RWPE1 (cell line): ENCODE measurements at regions not wholly inside any gene's neighbourhood (a gene's known extent, or its start where the extent isn't known, plus 50 kb on each side); places are given as distances from the start of the nearest gene placed in this dataset.
"Not testable (repeated sequence)": the region's sequence is repeated elsewhere in the genome, so short reads cannot be mapped to it uniquely, and the experiment has no call there.

Experiments used
- CTCF ChIA-PET: fragments of 350-600 bp; sonication (Branson Sonifier 250); formaldehyde crosslinking; extraction: SDS; loops from one replicate; lab custom pipeline; 2021; lab: Yijun Ruan, JAX
- POLR2A ChIA-PET: fragments of 400-600 bp; formaldehyde crosslinking; extraction: SDS; loops from one replicate; lab custom pipeline; 2020; ENCODE audit warnings: antibody characterized with exemption; ENCODE audit not compliant: low non-redundant PET; lab: Yijun Ruan, JAX
- DNase-seq: peaks from one replicate; pipeline ENCODE4 v3.0.0; 2012; ENCODE audit warnings: low spot score
- H3K27ac ChIP-seq: fragments of 450-650 bp; 2 replicates; pipeline ENCODE4 v1.5.1; 2017
- TF ChIP-seq, protein P1 (sequence below): fragments of 450-650 bp; conservative IDR thresholded peaks from 2 replicates; pipeline ENCODE4 v1.5.1; 2017; ENCODE audit warnings: low read depth, mild to moderate bottlenecking

DNA sequence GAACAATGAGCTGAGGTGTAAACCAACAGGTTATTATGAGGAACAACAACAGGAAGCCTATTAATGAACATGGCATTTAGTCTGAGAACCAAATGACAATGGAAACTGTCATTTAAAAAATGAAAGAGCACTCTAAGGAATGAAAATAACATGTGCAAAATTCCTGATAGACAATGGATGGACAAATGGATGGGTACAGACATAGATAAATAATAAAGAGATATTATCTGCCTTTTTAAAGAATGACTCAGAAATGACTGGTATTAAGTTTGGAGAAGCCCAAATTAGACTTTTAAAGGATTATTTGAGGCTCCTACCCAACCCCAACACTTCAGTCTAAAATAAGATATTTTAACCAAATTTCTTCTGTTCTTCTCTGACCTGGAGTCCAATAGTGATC lies 650.5 kb upstream of the ZNF385D start:
- CTCF ChIA-PET: no interaction called here
- TF ChIP-seq, protein P1, sequence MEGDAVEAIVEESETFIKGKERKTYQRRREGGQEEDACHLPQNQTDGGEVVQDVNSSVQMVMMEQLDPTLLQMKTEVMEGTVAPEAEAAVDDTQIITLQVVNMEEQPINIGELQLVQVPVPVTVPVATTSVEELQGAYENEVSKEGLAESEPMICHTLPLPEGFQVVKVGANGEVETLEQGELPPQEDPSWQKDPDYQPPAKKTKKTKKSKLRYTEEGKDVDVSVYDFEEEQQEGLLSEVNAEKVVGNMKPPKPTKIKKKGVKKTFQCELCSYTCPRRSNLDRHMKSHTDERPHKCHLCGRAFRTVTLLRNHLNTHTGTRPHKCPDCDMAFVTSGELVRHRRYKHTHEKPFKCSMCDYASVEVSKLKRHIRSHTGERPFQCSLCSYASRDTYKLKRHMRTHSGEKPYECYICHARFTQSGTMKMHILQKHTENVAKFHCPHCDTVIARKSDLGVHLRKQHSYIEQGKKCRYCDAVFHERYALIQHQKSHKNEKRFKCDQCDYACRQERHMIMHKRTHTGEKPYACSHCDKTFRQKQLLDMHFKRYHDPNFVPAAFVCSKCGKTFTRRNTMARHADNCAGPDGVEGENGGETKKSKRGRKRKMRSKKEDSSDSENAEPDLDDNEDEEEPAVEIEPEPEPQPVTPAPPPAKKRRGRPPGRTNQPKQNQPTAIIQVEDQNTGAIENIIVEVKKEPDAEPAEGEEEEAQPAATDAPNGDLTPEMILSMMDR: no peak
- POLR2A ChIA-PET: no interaction called here
- DNase-seq: no peak
- no peak overlapping the region for H3K27ac ChIP-seq

DNA sequence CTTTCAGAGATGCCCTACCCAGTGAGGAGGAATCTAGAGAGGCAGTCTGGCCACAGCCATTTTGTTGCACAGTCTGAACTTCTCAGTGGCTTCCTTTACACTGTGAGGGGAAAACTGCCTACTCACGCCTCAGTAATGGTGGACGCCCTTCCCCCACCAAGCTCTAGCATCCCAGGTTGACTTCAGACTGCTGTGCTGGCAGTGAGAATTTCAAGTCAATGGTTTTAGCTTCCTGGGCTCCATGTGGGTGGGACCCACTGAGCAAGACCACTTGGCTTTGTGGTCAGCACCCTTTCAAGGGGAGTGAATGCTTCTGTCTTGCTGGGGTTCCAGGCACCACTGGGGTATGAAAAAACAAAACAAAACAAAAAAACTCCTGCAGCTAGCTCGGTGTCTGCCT lies 663.2 kb upstream of the ZNF385D start:
- no peak overlapping the region for H3K27ac ChIP-seq
- TF ChIP-seq, protein P1: no peak
- no peak for DNase-seq
- CTCF ChIA-PET: no interaction called here
- POLR2A ChIA-PET: no interaction called here

DNA sequence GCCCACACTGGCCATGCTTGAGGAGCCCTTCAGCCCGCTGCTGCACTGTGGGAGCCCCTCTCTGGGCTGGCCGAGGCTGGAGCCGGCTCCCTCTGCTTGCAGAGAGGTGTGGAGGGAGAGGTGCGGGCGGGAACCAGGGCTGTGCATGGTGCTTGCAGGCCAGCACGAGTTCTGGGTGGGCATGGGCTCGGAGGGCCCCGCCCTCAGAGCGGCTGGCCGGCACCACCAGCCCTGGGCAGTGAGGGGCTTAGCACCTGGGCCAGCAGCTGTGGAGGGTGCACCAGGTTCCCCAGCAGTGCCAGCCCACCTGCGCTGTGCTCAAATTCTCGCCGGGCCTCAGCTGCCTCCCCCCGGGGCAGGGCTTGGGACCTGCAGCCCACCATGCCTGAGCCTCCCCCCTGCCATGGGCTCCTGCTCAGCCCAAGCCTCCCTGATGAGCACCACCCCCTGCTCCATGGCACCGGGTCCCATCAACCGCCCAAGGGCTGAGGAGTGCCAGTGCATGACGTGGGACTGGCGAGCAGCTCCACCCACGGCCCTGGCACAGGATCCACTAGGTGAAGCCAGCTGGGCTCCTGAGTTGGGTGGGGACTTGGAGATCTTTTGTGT lies 665.9 kb upstream of the ZNF385D start:
- H3K27ac ChIP-seq, DNase-seq, CTCF ChIA-PET, POLR2A ChIA-PET: not testable (repeated sequence)

DNA sequence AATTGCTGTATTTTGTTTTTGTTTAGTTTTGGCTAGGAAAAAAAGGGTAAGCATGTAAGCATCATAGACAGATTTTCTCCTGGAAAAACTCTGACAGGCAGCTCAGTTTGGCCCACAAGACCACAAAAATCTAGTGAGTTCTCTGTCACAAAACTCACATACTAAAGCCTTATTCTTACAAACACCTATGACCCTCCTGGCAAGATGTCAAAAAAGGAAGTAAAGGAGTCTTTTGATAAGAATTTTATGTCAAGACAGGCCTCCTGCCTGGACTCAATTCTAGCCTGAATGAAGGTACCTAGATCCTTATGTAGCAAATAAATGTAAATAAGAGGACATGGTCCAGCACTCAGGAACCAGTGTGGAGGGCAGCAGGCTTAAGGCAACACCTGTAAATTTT lies 668.3 kb upstream of the ZNF385D start:
- POLR2A ChIA-PET: no interaction called here
- DNase-seq: no peak
- no peak overlapping the region for H3K27ac ChIP-seq
- TF ChIP-seq, protein P1: no peak
- CTCF ChIA-PET: no interaction called here

DNA sequence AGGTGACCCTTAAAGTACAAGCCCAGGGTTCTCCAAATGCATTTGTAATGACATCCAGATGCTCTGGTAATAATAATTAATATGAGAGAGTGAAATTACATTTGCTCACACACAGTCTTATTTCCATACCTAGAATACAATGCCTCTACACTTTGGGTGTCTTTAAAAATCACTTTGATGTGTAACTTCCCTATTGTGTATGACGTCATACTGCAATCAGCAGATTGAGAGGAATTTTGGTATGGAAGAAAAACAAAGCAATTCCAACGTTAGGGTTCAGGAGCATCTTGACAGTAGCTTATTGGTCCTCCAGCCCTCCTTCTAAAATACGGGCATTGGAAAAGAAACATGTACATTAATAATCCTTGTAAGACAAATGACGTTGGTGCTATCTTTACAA lies 670.6 kb upstream of the ZNF385D start:
- DNase-seq: no peak
- POLR2A ChIA-PET: no interaction called here
- no peak overlapping the region for H3K27ac ChIP-seq
- CTCF ChIA-PET: no interaction called here
- TF ChIP-seq, protein P1: no peak

DNA sequence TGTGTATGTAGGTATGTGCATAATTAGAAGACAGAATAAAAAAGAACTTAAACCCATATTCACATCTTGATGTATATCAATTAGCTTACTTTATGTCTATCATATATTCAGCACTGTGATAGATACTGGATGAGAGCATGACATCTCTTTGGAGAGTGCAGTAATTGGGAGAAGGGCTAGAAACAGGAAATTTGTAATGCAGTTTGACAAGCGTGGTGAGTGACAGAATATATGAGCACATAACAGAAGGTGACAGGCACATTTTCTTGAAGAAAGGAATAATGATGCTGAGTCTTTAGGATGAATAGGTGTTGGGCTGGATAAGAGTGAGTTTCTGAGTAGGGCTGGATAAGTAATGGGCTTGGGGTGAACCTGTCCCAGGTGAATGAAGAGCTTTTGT lies 680.3 kb upstream of the ZNF385D start:
- no peak overlapping the region for H3K27ac ChIP-seq
- TF ChIP-seq, protein P1: no peak
- ChIA-PET POLR2A (no interaction called here), CTCF (no interaction called here)
- DNase-seq: no peak

DNA sequence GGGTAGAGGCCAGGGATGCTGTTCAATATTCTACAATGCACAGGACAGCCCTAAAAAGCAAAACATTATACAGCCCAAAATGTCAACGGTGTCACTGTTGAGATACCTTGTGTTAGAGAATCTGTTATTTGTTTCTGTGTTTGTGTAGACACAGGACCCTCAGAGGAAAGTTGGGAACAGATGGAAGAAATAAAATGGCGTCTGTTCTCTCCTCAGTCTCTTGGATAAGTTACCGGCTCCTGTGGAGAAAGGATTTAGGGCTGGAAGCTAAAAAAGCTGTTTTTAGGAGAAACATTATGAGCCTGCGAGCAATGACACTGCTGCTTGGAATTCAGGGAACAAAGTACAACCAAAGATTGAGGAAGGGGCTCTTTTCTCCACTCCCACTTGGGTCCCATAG lies 688.6 kb upstream of the ZNF385D start:
- TF ChIP-seq, protein P1: no peak
- ChIA-PET POLR2A (no interaction called here), CTCF (no interaction called here)
- DNase-seq: no peak
- no peak overlapping the region for H3K27ac ChIP-seq
